ENCODE measurements at regions not wholly inside any gene's neighbourhood (a gene's known extent, or its start where the extent isn't known, plus 50 kb on each side); places are given as distances from the start of the nearest gene placed in this dataset.

DNA sequence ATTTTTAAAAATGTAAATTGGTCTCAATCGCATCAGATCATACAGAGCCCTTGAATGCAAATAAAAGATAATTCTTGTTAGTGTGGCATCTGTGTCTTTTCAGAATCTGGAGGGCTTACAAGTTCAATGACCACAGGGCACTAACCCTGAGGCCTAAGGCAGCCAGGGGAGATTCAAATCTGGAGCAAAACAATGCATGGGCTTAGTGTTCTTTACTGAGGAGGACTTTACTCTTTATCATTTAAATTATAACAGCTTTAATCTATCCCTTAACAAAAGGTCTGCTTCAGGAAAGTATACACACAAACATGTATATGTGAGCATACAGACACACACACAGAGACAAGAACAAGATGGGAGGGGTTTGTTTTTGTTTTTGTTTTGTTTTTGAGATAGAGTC is 51.0 kb upstream of the NSUN7 start:
- WGBS: 87% methylated on average over 1 of the region's 1 CpG
- Histone ChIP-seq H3K27me3 (ENCODE audit: insufficient read depth, low read length) (0 out of 2 replicates have a peak, but pooled peaks cover 2% of the 10 kb centered on the region), H3K9me3 (ENCODE audit: insufficient read depth, low read depth, low read length) (no peaks in the 10 kb centered on the region), H3K9ac (ENCODE audit: low read depth, low read length) (no peak overlapping the region), H3K4me1 (ENCODE audit: insufficient read depth, low read length) (peaks cover 5% of the 10 kb centered on the region; the same call in 1 of the 2 replicates), H3K27ac (ENCODE audit: low read depth, low read length) (no peak overlapping the region), H3K36me3 (ENCODE audit: insufficient read depth, low read length) (no peaks in the 10 kb centered on the region), H3K4me3 (ENCODE audit: low read length) (no peak overlapping the region)

- 0 out of 2 replicates have a peak, but pooled peaks cover 2% of the 10 kb centered on the region for H3K27me3 ChIP-seq (ENCODE audit: insufficient read depth, low read length)
- H3K9ac ChIP-seq (ENCODE audit: low read depth, low read length): no peak overlapping the region
- H3K36me3 ChIP-seq (ENCODE audit: insufficient read depth, low read length): no peaks in the 10 kb centered on the region
- no peaks in the 10 kb centered on the region for H3K9me3 ChIP-seq (ENCODE audit: insufficient read depth, low read depth, low read length)
- WGBS: 93% methylated on average over 5 of the region's 5 CpGs
- H3K27ac ChIP-seq (ENCODE audit: low read depth, low read length): no peak overlapping the region
- no peaks in the 10 kb centered on the region for H3K4me1 ChIP-seq (ENCODE audit: insufficient read depth, low read length)
- no peak overlapping the region for H3K4me3 ChIP-seq (ENCODE audit: low read length)
These were observed 50.1 kb upstream of the NSUN7 start for GRCh38 chr4:40699648-40700047.
